Liver (tissue), 3 donors: ENCODE measurements at regions not wholly inside any gene's neighbourhood (a gene's known extent, or its start where the extent isn't known, plus 50 kb on each side); places are given as distances from the start of the nearest gene placed in this dataset.

ENCODE experiments used
- CTCF ChIP-seq: fragments of 150-350 bp; IDR thresholded peaks from 2 replicates; pipeline ENCODE4 v1.5.1; 2017; ENCODE audit warnings: improper control_type of control experiment, low read depth, low read length; ENCODE audit not compliant: missing input control
- FOXA1 ChIP-seq: IDR thresholded peaks from 2 replicates; pipeline ENCODE4 v1.6.1; 2016; ENCODE audit warnings: antibody characterized with exemption
- MAX ChIP-seq: IDR thresholded peaks from 2 replicates; pipeline ENCODE4 v1.6.1; 2016; ENCODE audit warnings: antibody characterized with exemption
- RAD21 ChIP-seq, 2 donors: IDR thresholded peaks; 2 replicates each; pipeline ENCODE4 v1.6.1; 2016; ENCODE audit warnings: antibody characterized with exemption in 2 of 2, mild to moderate bottlenecking in 2 of 2
- REST ChIP-seq: IDR thresholded peaks from 2 replicates; pipeline ENCODE4 v1.6.1; 2016; ENCODE audit warnings: antibody characterized with exemption, mild to moderate bottlenecking
- RXRA ChIP-seq, 2 donors: IDR thresholded peaks; 2 replicates each; pipeline ENCODE4 v1.6.1; 2017 to 2018; ENCODE audit warnings: antibody characterized with exemption in 2 of 2, mild to moderate bottlenecking in 1 of 2
- YY1 ChIP-seq: IDR thresholded peaks from 2 replicates; pipeline ENCODE4 v1.6.1; 2016; ENCODE audit warnings: antibody characterized with exemption, mild to moderate bottlenecking
- ZBTB33 ChIP-seq: IDR thresholded peaks from 2 replicates; pipeline ENCODE4 v1.6.1; 2016; ENCODE audit warnings: antibody characterized with exemption
- donor health status: healthy.
- donor health status: healthy.

- TF ChIP-seq CTCF: no peak
- no peak for TF ChIP-seq RXRA (IDR thresholded peaks at IDR 0.05)
- TF ChIP-seq ZBTB33: no peak
- no peak for TF ChIP-seq YY1
- no peak for TF ChIP-seq REST
- no peak for TF ChIP-seq MAX
- no peak for TF ChIP-seq RAD21 (IDR thresholded peaks at IDR 0.05)
- TF ChIP-seq FOXA1: no peak
These were observed 273.7 kb upstream of the IRX1 start for GRCh38 chr5:3321923-3322322.
